ENCODE measurements at regions not wholly inside any gene's neighbourhood (a gene's known extent, or its start where the extent isn't known, plus 50 kb on each side); places are given as distances from the start of the nearest gene placed in this dataset.

DNA sequence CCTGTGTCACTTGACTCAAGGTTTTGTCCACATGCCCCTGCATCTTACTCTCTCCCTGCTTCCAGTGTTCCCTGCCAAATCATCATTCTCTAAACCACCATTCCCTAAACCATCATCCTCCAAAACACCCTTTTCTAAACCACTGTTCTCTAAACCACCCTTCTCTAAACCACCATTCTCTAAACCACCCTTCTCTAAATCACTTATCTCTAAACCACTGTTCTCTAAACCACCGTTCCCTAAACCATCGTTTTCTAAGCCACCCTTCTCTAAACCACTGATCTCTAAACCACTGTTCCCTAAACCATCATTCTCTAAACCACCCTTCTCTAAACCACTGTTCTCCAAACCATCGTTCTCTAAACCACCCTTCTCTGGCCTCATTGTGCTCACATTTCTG lies 142.1 kb downstream of the CXCL12 start:
- ATAC-seq: no peak
- Histone ChIP-seq H3K9me3 (peaks cover 4% of the 10 kb centered on the region; the same call in 2 of the 3 replicates), H3K27ac (no peak overlapping the region), H3K4me1 (no peaks in the 10 kb centered on the region), H3K4me2 (no peak overlapping the region), H3K4me3 (no peak overlapping the region)
- POLR2A ChIA-PET: no interaction called here
- no peak for DNase-seq (ENCODE audit: low read depth in 1 of 2, low spot score in 1 of 2)
- FAIRE-seq: no peak
- CTCF ChIA-PET: interaction anchor here (0.7 to 1.3 kb wide), 2 partner anchors 15 to 241 kb away, joined by 3 read pairs; no protein-coding TSS in a partner anchor
- 0% methylated on average over 3 of the region's 3 CpGs for WGBS (ENCODE audit: missing lambda C conversion rate)
- TF ChIP-seq SMC3 (IDR thresholded peaks at IDR 0.05): no peak
- TF ChIP-seq CHD4 (IDR thresholded peaks at IDR 0.05; ENCODE audit: borderline replicate concordance): no peak
- TF ChIP-seq HEYL (CRISPR knock-in tag; IDR thresholded peaks at IDR 0.05): no peak
- no peak for TF ChIP-seq SREBF2 (IDR thresholded peaks at IDR 0.05)
- no peak for TF ChIP-seq BHLHE40 (IDR thresholded peaks at IDR 0.05; ENCODE audit: low read depth, low read length)

DNA sequence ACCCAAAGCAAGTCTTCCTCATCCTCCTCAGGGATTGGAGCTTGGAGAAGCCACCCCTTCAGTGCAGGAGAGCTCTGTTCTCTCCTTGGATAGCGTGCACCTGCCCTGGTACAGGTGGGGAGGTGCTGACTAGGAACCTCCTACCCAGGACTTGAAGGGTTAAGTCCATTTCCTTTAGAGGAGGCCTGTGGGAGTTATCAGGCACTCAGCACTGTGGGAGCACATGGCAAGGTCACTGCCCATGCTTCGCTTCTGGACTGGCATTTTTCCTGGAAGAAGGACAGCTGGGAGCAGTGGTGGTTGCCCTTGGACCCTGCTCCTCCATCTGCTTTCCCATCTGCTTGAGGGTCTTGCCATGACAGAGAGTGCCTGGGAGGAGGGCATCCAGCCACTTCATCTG lies 142.8 kb downstream of the CXCL12 start:
- CTCF ChIA-PET: interaction anchor here (0.7 to 1.3 kb wide), 2 partner anchors 16 to 240 kb away, joined by 3 read pairs; no protein-coding TSS in a partner anchor
- FAIRE-seq: no peak
- no peak overlapping the region for H3K27ac ChIP-seq

GRCh38 chr10:44240584-44241205 lies 144.2 kb downstream of the CXCL12 start:
- Histone ChIP-seq H3K4me3 (no peak overlapping the region), H3K27ac (no peak overlapping the region), H3K9me3 (no peaks in the 10 kb centered on the region; the same call in 2 of the 3 replicates), H3K4me2 (no peak overlapping the region), H3K4me1 (no peaks in the 10 kb centered on the region)
- FAIRE-seq: no peak
- no peak for TF ChIP-seq ESRRA (IDR thresholded peaks at IDR 0.05; ENCODE audit: borderline replicate concordance, low read length)
- no peak for TF ChIP-seq NPAS2 (CRISPR knock-in tag; IDR thresholded peaks at IDR 0.05; ENCODE audit: borderline replicate concordance)
- no peak for TF ChIP-seq HOXB5 (CRISPR knock-in tag; IDR thresholded peaks at IDR 0.05)
- CTCF ChIA-PET: no interaction called here
- 11% methylated on average over 6 of the region's 6 CpGs for WGBS (ENCODE audit: missing lambda C conversion rate)
- POLR2A ChIA-PET: no interaction called here
- no peak for DNase-seq (ENCODE audit: low read depth in 1 of 2, low spot score in 1 of 2)
- ATAC-seq: no peak

More for the DNA sequence above, 142.8 kb downstream of the CXCL12 start:
- no peak overlapping the region for H3K4me3 ChIP-seq
- no peak overlapping the region for H3K4me2 ChIP-seq
- H3K4me1 ChIP-seq: no peaks in the 10 kb centered on the region
- H3K9me3 ChIP-seq: peaks cover 4% of the 10 kb centered on the region; the same call in 2 of the 3 replicates
- WGBS (ENCODE audit: missing lambda C conversion rate): 0% methylated on average over 2 of the region's 2 CpGs
- DNase-seq (ENCODE audit: low read depth in 1 of 2, low spot score in 1 of 2): no peak
- POLR2A ChIA-PET: no interaction called here
- TF ChIP-seq HOXA7 (CRISPR knock-in tag; IDR thresholded peaks at IDR 0.05) (no peak), RARB (CRISPR knock-in tag; IDR thresholded peaks at IDR 0.05) (no peak), CHD4 (IDR thresholded peaks at IDR 0.05; ENCODE audit: borderline replicate concordance) (no peak), EHMT2 (IDR thresholded peaks at IDR 0.05; ENCODE audit: low read depth) (no peak), KDM1A (IDR thresholded peaks at IDR 0.05; ENCODE audit: low read depth) (no peak), MAX (IDR thresholded peaks at IDR 0.05) (no peak), CHD2 (IDR thresholded peaks at IDR 0.05; ENCODE audit: low read length, partially characterized antibody) (no peak), BHLHE40 (IDR thresholded peaks at IDR 0.05; ENCODE audit: low read depth, low read length) (no peak), CBX2 (IDR thresholded peaks at IDR 0.05; ENCODE audit: borderline replicate concordance, low read depth) (no peak), SMC3 (IDR thresholded peaks at IDR 0.05) (no peak), TFCP2L1 (CRISPR knock-in tag; IDR thresholded peaks at IDR 0.05) (no peak), HOXB13 (CRISPR knock-in tag; IDR thresholded peaks at IDR 0.05; ENCODE audit: low read depth) (no peak), TP53 (CRISPR knock-in tag; IDR thresholded peaks at IDR 0.05) (no peak), CEBPB (IDR thresholded peaks at IDR 0.05) (no peak)
- TF ChIP-seq, protein P1, sequence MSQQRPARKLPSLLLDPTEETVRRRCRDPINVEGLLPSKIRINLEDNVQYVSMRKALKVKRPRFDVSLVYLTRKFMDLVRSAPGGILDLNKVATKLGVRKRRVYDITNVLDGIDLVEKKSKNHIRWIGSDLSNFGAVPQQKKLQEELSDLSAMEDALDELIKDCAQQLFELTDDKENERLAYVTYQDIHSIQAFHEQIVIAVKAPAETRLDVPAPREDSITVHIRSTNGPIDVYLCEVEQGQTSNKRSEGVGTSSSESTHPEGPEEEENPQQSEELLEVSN (IDR thresholded peaks at IDR 0.05; ENCODE audit: borderline replicate concordance, low read depth): no peak
- TF ChIP-seq, protein P2, sequence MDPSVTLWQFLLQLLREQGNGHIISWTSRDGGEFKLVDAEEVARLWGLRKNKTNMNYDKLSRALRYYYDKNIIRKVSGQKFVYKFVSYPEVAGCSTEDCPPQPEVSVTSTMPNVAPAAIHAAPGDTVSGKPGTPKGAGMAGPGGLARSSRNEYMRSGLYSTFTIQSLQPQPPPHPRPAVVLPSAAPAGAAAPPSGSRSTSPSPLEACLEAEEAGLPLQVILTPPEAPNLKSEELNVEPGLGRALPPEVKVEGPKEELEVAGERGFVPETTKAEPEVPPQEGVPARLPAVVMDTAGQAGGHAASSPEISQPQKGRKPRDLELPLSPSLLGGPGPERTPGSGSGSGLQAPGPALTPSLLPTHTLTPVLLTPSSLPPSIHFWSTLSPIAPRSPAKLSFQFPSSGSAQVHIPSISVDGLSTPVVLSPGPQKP (IDR thresholded peaks at IDR 0.05; ENCODE audit: low read depth, low read length): no peak
- no peak for ATAC-seq
